HUES6 (cell line): ENCODE measurements at regions not wholly inside any gene's neighbourhood (a gene's known extent, or its start where the extent isn't known, plus 50 kb on each side); places are given as distances from the start of the nearest gene placed in this dataset.
"Not testable (repeated sequence)": the region's sequence is repeated elsewhere in the genome, so short reads cannot be mapped to it uniquely, and the experiment has no call there.

Experiments used
- H3K27ac ChIP-seq: 2 replicates; pipeline ENCODE4 v1.7.0; 2013; ENCODE audit warnings: low read depth, mild to moderate bottlenecking, low read length, inconsistent platforms
- H3K27me3 ChIP-seq: 2 replicates; pipeline ENCODE4 v1.6.1; 2013; ENCODE audit warnings: low read length; ENCODE audit not compliant: control insufficient read depth, insufficient read depth
- H3K36me3 ChIP-seq: 2 replicates; pipeline ENCODE4 v1.6.1; 2013; ENCODE audit warnings: low read length; ENCODE audit not compliant: control insufficient read depth, insufficient read depth
- H3K4me1 ChIP-seq: 2 replicates; pipeline ENCODE4 v1.6.1; 2013; ENCODE audit warnings: low read length; ENCODE audit not compliant: control insufficient read depth, insufficient read depth
- H3K4me3 ChIP-seq: 2 replicates; pipeline ENCODE4 v1.5.1; 2013; ENCODE audit warnings: low read depth, low read length
- H3K9ac ChIP-seq: one replicate; pipeline ENCODE4 v1.6.1; 2013; ENCODE audit warnings: mild to moderate bottlenecking, low read length
- H3K9me3 ChIP-seq: 2 replicates; pipeline ENCODE4 v1.6.1; 2013; ENCODE audit warnings: low read depth, low read length; ENCODE audit not compliant: control insufficient read depth, insufficient read depth

DNA sequence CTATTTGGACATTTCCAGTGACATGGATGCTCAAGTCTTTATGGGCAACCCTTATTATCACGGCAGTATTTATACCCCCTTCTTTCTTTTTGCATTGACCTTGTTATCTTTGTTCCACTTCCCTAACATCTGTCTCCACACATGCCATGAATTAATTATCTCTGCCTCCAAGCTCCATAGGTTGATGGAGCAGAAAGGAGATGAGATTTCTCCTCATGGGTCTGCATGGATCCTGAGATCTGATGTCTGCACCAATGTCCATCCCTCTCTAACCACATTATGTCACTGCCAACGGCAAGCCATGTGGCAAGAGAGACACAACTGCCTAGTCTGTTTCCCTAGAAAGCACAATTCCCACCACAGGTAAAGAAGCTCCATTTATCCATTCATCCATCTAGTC is 416.8 kb upstream of the ASIC2 start:
- Histone ChIP-seq H3K4me1 (0 out of 2 replicates have a peak, but pooled peaks cover 2% of the 10 kb centered on the region), H3K27me3 (0 out of 2 replicates have a peak, but pooled peaks cover 7% of the 10 kb centered on the region)

DNA sequence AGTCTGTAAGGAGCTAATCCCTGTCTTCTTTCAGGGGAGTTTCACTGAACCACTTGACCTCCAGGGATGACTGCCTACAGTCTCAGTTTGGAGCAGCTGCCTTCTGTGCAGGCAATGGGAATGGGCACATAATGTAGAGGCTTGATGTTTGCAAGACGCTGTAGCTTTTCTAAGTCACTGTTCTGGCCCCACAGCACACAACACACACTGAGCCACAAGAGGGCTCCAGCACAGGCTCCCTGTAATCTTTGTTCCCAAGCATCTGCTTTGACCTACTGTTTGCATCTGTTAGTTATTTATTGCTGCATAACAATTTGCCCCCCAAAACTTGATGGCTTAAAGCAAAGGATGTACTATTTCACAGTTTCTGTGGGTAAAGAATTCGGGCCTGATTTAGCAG is 419.0 kb upstream of the ASIC2 start:
- Histone ChIP-seq H3K9me3 (no peaks in the 10 kb centered on the region), H3K9ac (no peak overlapping the region), H3K27me3 (peaks cover 12% of the 10 kb centered on the region; the same call in 1 of the 2 replicates), H3K4me3 (no peak overlapping the region), H3K36me3 (no peaks in the 10 kb centered on the region), H3K4me1 (0 out of 2 replicates have a peak, but pooled peaks cover 2% of the 10 kb centered on the region), H3K27ac (no peak overlapping the region)

More for the DNA sequence above, 416.8 kb upstream of the ASIC2 start:
- no peak overlapping the region for H3K4me3 ChIP-seq
- no peak overlapping the region for H3K27ac ChIP-seq
- H3K36me3 ChIP-seq, result no peaks in the 10 kb centered on the region
- H3K9me3 ChIP-seq, result no peaks in the 10 kb centered on the region
- no peak overlapping the region for H3K9ac ChIP-seq

DNA sequence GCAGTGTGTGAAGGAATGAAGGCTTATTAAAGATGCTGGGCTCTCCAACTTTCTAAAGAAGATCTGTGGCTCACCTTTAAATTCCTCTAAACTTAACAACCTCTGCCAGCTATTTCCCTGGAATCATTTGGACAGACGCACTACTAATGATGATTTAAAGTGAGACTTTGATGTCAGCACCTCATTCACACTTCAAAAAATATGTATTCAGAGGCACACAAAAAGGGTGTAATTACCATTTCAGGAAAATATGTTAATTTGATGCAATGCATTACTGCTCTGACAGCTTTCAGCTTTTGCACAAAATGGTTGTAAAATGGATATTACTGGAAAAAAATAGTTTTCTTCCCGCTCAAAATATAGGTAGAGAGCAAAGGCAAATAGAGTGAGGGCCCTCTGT is 423.9 kb upstream of the ASIC2 start:
- H3K27me3 ChIP-seq, result peaks cover 6% of the 10 kb centered on the region; the same call in 1 of the 2 replicates
- no peak overlapping the region for H3K4me3 ChIP-seq
- 0 out of 2 replicates have a peak, but pooled peaks cover 2% of the 10 kb centered on the region for H3K4me1 ChIP-seq
- H3K9me3 ChIP-seq, result no peaks in the 10 kb centered on the region
- H3K27ac ChIP-seq, result no peak overlapping the region
- H3K36me3 ChIP-seq, result no peaks in the 10 kb centered on the region
- H3K9ac ChIP-seq, result no peak overlapping the region

DNA sequence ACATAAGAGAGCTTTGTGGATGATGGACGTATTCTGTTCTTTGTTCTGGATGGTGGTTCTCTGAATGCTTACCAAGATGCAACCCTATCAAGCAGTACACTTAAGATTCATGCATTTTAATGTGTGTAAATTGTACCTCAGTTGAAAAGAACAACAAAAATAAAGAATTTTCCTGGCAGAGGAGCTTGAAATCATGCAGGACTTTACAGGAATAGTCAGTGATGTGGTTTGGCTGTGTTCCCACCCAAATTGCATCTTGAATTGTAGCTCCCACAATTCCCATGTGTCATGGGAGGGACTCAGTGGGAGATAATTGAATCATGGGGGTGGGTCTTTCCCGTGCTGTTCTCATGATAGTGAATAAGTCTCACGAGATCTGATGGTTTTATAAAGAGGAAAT is 430.6 kb upstream of the ASIC2 start:
- H3K27ac ChIP-seq, H3K4me1 ChIP-seq, H3K27me3 ChIP-seq, H3K36me3 ChIP-seq, H3K9ac ChIP-seq, H3K4me3 ChIP-seq, H3K9me3 ChIP-seq: not testable (repeated sequence)

DNA sequence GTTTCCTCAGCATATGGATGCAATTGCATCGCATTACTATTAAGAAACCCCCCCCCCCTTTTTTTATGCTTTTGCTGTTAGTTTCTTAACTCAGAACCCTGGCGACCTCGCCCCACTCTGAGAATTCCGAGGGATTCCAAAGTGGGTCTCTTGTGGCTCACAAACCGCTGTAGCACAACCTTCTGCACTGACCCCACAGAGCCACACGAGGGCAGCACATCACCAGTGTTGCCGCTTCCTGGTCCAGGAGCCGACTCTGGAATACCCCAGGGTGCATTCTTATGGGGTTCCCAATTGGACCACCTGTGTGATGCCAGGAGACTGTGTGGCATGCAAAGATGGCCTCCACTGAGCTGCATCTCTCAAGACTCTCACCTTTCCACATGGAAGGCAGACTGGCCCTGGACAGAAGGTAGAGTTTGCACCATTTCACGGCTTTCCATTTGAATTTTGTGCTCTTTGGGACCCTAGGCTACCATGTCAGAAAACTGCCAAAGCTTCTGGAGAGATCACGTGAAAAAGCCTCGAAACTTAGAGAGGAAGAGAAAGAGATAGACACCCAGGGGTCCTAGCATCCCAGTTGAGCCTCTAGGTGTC is 432.7 kb upstream of the ASIC2 start:
- peaks cover 7% of the 10 kb centered on the region; the same call in 1 of the 2 replicates for H3K9me3 ChIP-seq

DNA sequence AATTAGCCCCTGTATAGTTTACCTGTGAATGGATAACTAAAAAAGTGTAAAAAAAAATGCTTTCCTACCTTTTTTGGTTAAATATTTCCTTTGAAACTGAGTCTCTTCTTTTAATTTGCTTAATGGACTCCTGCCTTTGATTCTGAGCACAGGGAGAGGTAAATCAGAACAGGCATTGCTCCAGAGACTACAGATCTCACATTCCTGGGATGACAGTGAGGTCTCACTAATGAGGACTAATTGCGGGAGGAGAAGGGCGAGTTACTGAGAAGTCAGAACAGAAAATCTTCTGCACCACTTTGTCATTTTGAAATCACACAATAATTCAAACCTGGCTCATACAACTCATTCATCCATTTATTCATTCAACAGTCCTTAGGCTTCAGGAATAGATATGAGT is 437.0 kb upstream of the ASIC2 start:
- no peaks in the 10 kb centered on the region for H3K36me3 ChIP-seq
- peaks cover 7% of the 10 kb centered on the region; the same call in 1 of the 2 replicates for H3K9me3 ChIP-seq
- H3K27ac ChIP-seq, result no peak overlapping the region
- H3K4me1 ChIP-seq, result no peaks in the 10 kb centered on the region
- H3K27me3 ChIP-seq, result peaks cover 4% of the 10 kb centered on the region; the same call in 1 of the 2 replicates
- H3K9ac ChIP-seq, result no peak overlapping the region
- H3K4me3 ChIP-seq, result no peak overlapping the region

More for the DNA sequence above, 432.7 kb upstream of the ASIC2 start:
- Histone ChIP-seq H3K36me3 (no peaks in the 10 kb centered on the region), H3K9ac (no peak overlapping the region), H3K27me3 (peaks cover 4% of the 10 kb centered on the region; the same call in 1 of the 2 replicates), H3K4me1 (no peaks in the 10 kb centered on the region), H3K4me3 (no peak overlapping the region), H3K27ac (no peak overlapping the region)

DNA sequence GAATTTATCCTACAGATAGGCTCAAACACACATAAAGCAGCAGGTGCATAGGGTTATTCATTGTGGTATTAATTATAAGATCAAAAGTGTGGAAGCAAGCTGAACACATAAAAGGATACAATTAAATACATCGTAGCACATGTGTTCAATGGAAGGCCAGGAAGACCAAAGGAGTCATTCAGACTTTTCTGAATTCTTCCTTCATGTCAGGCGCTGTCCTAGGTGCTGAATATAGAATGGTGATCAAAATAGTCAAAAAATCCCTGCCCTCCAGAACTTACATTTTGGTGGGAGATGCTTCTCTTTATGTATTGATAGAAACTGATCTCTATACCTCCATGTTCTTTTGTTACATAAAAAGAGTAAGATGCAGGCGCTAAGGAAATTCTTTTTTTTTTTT is 439.0 kb upstream of the ASIC2 start:
- Histone ChIP-seq H3K27me3 (no peaks in the 10 kb centered on the region), H3K4me1 (no peaks in the 10 kb centered on the region), H3K27ac (no peak overlapping the region), H3K9ac (no peak overlapping the region), H3K9me3 (no peaks in the 10 kb centered on the region), H3K36me3 (no peaks in the 10 kb centered on the region), H3K4me3 (no peak overlapping the region)

DNA sequence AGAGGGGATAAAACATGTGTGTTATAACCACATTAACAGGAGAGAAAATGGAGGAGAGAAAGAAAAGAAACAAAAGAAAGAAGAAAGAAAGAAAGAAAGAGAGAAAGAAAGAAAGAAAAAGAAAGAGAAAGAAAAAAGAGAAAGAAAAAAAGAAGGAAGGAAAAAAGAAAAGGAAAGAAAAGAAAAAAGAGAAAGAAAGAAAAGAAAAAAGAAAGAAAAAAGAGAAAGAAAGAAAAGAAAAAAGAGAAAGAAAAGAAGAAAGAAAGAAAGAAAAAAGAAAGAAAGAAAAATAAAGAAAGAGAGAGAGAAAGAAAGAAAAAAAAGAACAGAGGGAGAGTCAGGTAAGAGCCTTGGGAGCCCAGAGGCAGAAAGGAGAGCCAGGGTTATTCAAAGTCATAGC is 446.6 kb upstream of the ASIC2 start:
- Histone ChIP-seq H3K36me3 (no peaks in the 10 kb centered on the region), H3K9ac (no peak overlapping the region), H3K4me3 (no peak overlapping the region), H3K27ac (no peak overlapping the region), H3K9me3 (no peaks in the 10 kb centered on the region), H3K27me3 (peaks cover 4% of the 10 kb centered on the region; the same call in 1 of the 2 replicates), H3K4me1 (no peaks in the 10 kb centered on the region)

DNA sequence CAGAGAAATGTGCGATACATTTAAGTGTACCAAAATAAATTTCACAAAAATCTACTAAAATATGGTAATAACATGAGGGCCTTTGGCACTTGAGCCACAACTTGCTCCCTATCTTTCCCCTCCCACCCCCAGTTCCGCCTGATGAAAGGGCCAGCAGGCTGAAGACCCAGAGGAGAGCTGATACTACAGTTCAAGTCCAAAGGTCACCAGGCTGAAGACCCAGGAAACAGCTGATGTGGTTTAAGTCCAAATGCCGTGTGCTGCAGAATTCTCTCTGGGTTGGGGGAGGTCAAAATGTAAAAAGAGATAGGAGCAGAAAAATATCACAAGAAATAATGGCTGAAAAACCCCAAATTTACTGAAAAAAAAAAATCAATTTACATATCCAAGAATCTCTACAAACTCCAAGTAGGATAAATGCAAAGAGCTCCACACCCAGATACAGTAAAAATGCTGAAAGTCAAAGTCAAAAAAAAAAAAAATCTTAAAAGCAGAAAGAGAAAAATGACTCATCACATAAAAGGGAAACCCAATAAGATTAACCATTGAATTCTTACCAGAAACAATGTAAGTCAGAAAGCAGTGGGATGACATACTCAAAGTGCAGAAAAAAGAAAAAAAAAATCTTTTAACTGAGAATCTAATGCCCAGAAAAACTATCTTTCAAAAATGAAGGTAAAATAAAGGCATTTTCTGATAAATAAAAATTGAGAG is 452.1 kb upstream of the ASIC2 start:
- H3K27ac ChIP-seq, result no peak overlapping the region
- H3K9ac ChIP-seq, result no peak overlapping the region
- peaks cover 13% of the 10 kb centered on the region for H3K4me1 ChIP-seq
- peaks cover 33% of the 10 kb centered on the region for H3K27me3 ChIP-seq
- H3K9me3 ChIP-seq, result no peaks in the 10 kb centered on the region
- H3K36me3 ChIP-seq, result no peaks in the 10 kb centered on the region
- H3K4me3 ChIP-seq, result no peak overlapping the region

DNA sequence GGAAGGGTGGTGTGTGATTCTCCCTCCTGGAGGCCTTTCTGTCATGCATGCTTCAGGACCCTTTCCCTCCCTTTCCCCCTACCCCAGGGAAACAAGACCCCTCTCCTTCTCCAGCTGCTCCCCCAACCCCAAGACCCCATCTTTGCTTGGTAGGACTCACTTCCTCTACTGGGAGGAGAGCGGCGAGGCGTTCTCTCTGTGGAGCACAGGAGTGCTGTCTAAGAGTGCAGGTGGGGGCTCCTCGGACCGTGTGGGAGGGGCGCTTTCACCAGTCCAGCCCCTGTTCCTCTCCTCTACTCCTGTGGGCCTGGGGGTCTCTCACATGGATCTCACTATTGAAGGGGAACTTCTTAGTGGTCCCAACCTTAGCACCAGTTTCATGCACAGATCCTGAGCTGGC is 456.1 kb upstream of the ASIC2 start:
- Histone ChIP-seq H3K9ac (no peak overlapping the region), H3K27me3 (peaks cover 32% of the 10 kb centered on the region), H3K36me3 (no peaks in the 10 kb centered on the region), H3K4me3 (no peak overlapping the region), H3K27ac (no peak overlapping the region), H3K4me1 (peaks cover 26% of the 10 kb centered on the region), H3K9me3 (no peaks in the 10 kb centered on the region)

DNA sequence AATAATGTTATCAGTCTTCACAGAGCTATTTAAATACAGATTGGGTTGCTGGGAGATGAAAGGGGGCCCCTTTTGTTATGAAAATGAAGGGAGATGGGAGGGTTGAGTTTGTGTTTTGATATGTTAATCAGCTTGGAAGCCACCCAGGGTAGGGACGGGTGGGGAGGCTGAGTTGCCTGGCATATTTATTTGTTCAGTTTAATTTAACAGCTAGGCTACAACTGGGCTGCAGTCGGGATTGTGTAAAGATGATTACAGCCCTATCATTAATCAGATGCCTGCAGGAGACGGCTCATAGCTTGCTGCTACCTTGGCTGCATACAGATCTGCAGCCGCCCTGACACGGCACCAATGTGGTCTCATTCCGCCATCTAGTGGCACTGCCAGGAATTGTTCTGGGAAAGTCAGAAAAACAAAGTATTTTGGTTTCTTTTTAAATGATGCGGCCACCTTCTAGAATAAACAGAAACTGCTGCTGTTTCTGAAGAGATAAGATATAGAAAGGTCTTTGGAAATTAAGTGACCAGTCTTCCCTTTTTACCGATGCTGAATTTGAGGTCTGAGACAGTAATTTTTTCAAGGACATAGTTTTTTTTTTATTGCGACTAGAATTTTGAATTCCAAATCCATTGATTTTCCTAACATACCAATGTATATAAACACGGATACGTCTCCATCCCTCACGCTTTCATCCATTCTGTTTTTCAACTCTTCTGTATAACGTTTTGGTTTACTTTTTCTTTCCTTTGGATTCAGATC is 458.0 kb upstream of the ASIC2 start:
- Histone ChIP-seq H3K27me3 (peaks cover 32% of the 10 kb centered on the region), H3K4me3 (peak overlapping the region; percentile 46), H3K4me1 (peaks cover 26% of the 10 kb centered on the region), H3K9ac (no peak overlapping the region), H3K27ac (peak overlapping the region; percentile 38; the same call in 1 of the 2 replicates), H3K9me3 (peaks cover 13% of the 10 kb centered on the region), H3K36me3 (no peaks in the 10 kb centered on the region)
